ENCODE measurements at regions not wholly inside any gene's neighbourhood (a gene's known extent, or its start where the extent isn't known, plus 50 kb on each side); places are given as distances from the start of the nearest gene placed in this dataset.

DNA sequence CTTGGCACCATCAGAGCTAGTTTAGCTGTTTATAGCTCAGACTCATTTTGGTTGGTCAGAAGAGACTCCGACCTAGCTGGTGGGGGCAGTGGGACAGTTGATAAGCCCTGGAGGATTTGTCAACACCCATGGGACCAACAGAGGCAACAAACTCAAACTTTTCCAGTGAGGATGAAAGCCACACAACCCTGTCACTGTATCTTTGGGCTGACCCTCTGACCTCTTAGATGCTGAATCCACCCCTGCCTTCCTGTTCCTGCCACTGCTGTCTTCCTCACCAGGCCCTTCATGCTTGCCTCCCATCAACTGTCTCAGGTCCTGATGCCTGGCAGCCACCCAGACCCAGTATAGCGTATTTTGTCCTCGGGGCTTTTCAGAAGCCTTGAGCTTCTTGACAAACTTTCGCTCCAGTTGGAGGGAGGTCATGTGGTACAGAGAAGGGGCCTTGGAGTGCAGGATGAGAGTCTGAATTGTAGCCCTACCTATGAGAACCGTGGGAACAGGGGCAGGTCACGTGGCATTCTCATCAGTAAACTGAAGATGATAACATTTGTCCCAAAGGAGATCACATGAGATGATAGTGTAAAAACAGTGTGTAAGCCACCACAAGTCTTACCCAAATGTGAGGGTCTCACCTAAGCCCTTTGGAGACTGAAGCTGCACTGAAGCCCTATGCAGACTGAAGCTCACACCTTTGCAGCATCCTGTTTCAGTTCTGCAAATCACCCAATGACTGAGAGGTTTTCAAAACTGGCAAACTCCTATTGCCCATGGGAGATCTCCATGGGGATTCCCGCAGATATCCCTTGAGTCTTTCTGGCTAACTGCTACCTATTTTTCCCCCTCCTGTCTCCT, 72.0 kb upstream of the F13A1 start:
- no peak for DNase-seq (ENCODE audit: low read depth, low spot score)
- intact Hi-C loops (cut with micrococcal nuclease) = no loop called here
- no TSS peak for BruUV-seq (replicated peaks)

DNA sequence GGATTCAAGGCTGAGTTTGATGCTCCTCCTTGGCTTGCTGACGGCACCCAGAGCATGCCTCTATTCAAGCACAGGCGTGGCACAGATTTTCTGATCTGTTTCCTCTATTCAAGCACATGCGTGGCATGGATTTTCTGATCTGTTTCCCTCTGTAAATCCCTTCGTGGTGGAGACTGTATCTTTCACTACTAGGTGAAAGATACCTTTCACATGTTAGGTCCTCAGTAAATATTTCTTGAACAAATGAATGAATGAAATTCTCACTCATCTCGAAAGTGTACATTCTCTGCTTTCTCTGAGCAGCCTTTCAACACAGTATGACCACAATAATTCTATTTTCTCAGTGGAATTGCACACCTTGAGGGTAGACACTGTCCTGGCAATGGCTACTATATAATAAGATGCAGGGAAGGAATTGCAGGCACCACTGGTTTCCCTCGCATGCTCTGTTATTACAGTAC, 72.6 kb upstream of the F13A1 start:
- ATAC-seq (no peak), DNase-seq (ENCODE audit: low read depth, low spot score) (no peak)
- Histone ChIP-seq H3K27me3 (ENCODE audit: insufficient read depth, low read length) (peaks cover 29% of the 10 kb centered on the region), H3K36me3 (ENCODE audit: control insufficient read depth in 1 of 2, insufficient read depth in 2 of 2, low read length in 2 of 2) (no peaks in the 10 kb centered on the region), H3K4me1 (ENCODE audit: control insufficient read depth in 1 of 2, insufficient read depth in 2 of 2, low read length in 2 of 2) (no peaks in the 10 kb centered on the region), H3K27ac (ENCODE audit: low read depth, low read length) (no peak overlapping the region), H3K9ac (ENCODE audit: low read length) (no peak overlapping the region), H3K4me3 (replicated peaks in 1 of 2; ENCODE audit: low read depth in 1 of 2, low read length in 2 of 2) (no peak overlapping the region), H3K4me2 (ENCODE audit: low read length) (no peak overlapping the region), H2AFZ (ENCODE audit: low read depth, low read length, poor library complexity, severe bottlenecking) (no peak overlapping the region), H3K9me2 (ENCODE audit: insufficient read depth) (no peaks in the 10 kb centered on the region), H3K79me2 (ENCODE audit: insufficient read depth, low read length) (no peaks in the 10 kb centered on the region), H3K9me3 (ENCODE audit: control insufficient read depth in 1 of 2, insufficient read depth in 1 of 2, low read depth in 1 of 2, low read length in 2 of 2) (no peaks in the 10 kb centered on the region), H4K20me1 (ENCODE audit: insufficient read depth) (no peaks in the 10 kb centered on the region)
- no TSS peak for BruUV-seq (replicated peaks)
- TF ChIP-seq SIN3A (IDR thresholded peaks at IDR 0.05; ENCODE audit: low read depth) (no peak), EZH2 (IDR thresholded peaks at IDR 0.05) (no peak), POLR2AphosphoS5 (IDR thresholded peaks at IDR 0.05; ENCODE audit: low read depth, low read length) (no peak), ELF1 (IDR thresholded peaks at IDR 0.05; ENCODE audit: borderline replicate concordance, low read depth) (no peak), JUND (IDR thresholded peaks at IDR 0.05) (no peak), POLR2A (IDR thresholded peaks at IDR 0.05; ENCODE audit: borderline replicate concordance, extremely low read depth, insufficient read depth, insufficient read length) (no peak), SRF (IDR thresholded peaks at IDR 0.05; ENCODE audit: low read depth) (no peak), CBX3 (IDR thresholded peaks at IDR 0.05; ENCODE audit: low read depth) (no peak), ZNF274 (IDR thresholded peaks at IDR 0.05; ENCODE audit: low read depth, low read length) (no peak)
- TF ChIP-seq, protein P1, sequence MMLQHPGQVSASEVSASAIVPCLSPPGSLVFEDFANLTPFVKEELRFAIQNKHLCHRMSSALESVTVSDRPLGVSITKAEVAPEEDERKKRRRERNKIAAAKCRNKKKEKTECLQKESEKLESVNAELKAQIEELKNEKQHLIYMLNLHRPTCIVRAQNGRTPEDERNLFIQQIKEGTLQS (IDR thresholded peaks at IDR 0.05) = no peak
- ChIA-PET CTCF (no interaction called here), RAD21 (ENCODE audit: low non-redundant PET in 1 of 2, low total read pairs in 2 of 2, uncharacterized antibody in 2 of 2, unreplicated experiment in 2 of 2) (no interaction called here), POLR2A (no interaction called here)
- intact Hi-C loops (cut with micrococcal nuclease) = no loop called here

More for the DNA sequence above, 72.0 kb upstream of the F13A1 start:
- TF ChIP-seq RAD21 (IDR thresholded peaks at IDR 0.05; ENCODE audit: low read depth) = no peak
- TF ChIP-seq ELF1 (IDR thresholded peaks at IDR 0.05; ENCODE audit: borderline replicate concordance, low read depth) = no peak
- TF ChIP-seq POLR2A (IDR thresholded peaks at IDR 0.05; ENCODE audit: borderline replicate concordance, extremely low read depth, insufficient read depth, insufficient read length) = no peak
- TF ChIP-seq FOSL1 (IDR thresholded peaks at IDR 0.05; ENCODE audit: low read depth) = no peak
- no peaks in the 10 kb centered on the region for H3K9me3 ChIP-seq (ENCODE audit: control insufficient read depth in 1 of 2, insufficient read depth in 1 of 2, low read depth in 1 of 2, low read length in 2 of 2)
- H3K9ac ChIP-seq (ENCODE audit: low read length) = no peak overlapping the region
- no peaks in the 10 kb centered on the region for H3K79me2 ChIP-seq (ENCODE audit: insufficient read depth, low read length)
- H3K27me3 ChIP-seq (ENCODE audit: insufficient read depth, low read length) = peaks cover 29% of the 10 kb centered on the region
- H4K20me1 ChIP-seq (ENCODE audit: insufficient read depth) = no peaks in the 10 kb centered on the region
- H3K4me3 ChIP-seq (replicated peaks in 1 of 2; ENCODE audit: low read depth in 1 of 2, low read length in 2 of 2) = no peak overlapping the region
- no peak overlapping the region for H3K4me2 ChIP-seq (ENCODE audit: low read length)
- ATAC-seq = no peak
- no peaks in the 10 kb centered on the region for H3K36me3 ChIP-seq (ENCODE audit: control insufficient read depth in 1 of 2, insufficient read depth in 2 of 2, low read length in 2 of 2)
- H3K4me1 ChIP-seq (ENCODE audit: control insufficient read depth in 1 of 2, insufficient read depth in 2 of 2, low read length in 2 of 2) = no peaks in the 10 kb centered on the region
- H3K27ac ChIP-seq (ENCODE audit: low read depth, low read length) = no peak overlapping the region
- no peak overlapping the region for H2AFZ ChIP-seq (ENCODE audit: low read depth, low read length, poor library complexity, severe bottlenecking)
- ChIA-PET CTCF (no interaction called here), RAD21 (ENCODE audit: low non-redundant PET in 1 of 2, low total read pairs in 2 of 2, uncharacterized antibody in 2 of 2, unreplicated experiment in 2 of 2) (no interaction called here), POLR2A (no interaction called here)
- H3K9me2 ChIP-seq (ENCODE audit: insufficient read depth) = no peaks in the 10 kb centered on the region

Data from HCT116 (cell line).